Neural cell (in vitro differentiated cells): ENCODE measurements at regions not wholly inside any gene's neighbourhood (a gene's known extent, or its start where the extent isn't known, plus 50 kb on each side); places are given as distances from the start of the nearest gene placed in this dataset.

ENCODE experiments used
- EP300 ChIP-seq: fragments of 450-650 bp; conservative IDR thresholded peaks from 2 replicates; pipeline ENCODE4 v1.6.1; 2014; ENCODE audit warnings: antibody characterized with exemption, mild to moderate bottlenecking, moderate library complexity; ENCODE audit not compliant: poor library complexity, severe bottlenecking
- TF ChIP-seq, protein P1 (sequence below): fragments of 450-650 bp; IDR thresholded peaks from 2 replicates; pipeline ENCODE4 v1.5.1; 2014; ENCODE audit warnings: antibody characterized with exemption, mild to moderate bottlenecking, moderate library complexity; ENCODE audit not compliant: poor library complexity, severe bottlenecking

DNA sequence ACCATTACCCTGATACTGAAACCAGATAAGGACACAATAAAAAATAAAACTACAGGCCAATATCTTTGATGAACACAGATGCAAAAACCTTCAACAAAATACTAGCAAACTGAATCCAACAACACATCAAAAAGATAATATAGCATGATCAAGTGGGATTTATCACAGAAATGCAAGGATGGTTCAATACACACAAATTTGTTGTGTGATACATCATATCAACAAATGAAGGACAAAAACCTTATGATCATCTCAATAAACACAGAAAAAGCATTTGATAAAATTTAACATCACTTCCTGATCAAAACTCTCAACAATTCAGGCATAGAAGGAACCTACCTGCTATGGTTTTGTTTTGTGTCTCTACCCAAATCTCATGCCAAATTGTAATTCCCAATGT is 74.3 kb upstream of the VANGL1 start:
- TF ChIP-seq EP300 = no peak
- TF ChIP-seq, protein P1, sequence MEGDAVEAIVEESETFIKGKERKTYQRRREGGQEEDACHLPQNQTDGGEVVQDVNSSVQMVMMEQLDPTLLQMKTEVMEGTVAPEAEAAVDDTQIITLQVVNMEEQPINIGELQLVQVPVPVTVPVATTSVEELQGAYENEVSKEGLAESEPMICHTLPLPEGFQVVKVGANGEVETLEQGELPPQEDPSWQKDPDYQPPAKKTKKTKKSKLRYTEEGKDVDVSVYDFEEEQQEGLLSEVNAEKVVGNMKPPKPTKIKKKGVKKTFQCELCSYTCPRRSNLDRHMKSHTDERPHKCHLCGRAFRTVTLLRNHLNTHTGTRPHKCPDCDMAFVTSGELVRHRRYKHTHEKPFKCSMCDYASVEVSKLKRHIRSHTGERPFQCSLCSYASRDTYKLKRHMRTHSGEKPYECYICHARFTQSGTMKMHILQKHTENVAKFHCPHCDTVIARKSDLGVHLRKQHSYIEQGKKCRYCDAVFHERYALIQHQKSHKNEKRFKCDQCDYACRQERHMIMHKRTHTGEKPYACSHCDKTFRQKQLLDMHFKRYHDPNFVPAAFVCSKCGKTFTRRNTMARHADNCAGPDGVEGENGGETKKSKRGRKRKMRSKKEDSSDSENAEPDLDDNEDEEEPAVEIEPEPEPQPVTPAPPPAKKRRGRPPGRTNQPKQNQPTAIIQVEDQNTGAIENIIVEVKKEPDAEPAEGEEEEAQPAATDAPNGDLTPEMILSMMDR = no peak
